DND-41 (cell line): ENCODE measurements at regions not wholly inside any gene's neighbourhood (a gene's known extent, or its start where the extent isn't known, plus 50 kb on each side); places are given as distances from the start of the nearest gene placed in this dataset.

ENCODE experiments used
- CTCF ChIP-seq: IDR thresholded peaks from 2 replicates; pipeline ENCODE4 v1.5.1; 2012; ENCODE audit warnings: borderline replicate concordance, low read length, moderate library complexity, mild to moderate bottlenecking; ENCODE audit not compliant: poor library complexity, severe bottlenecking; ENCODE audit errors: extremely low read depth
- EZH2 ChIP-seq: IDR thresholded peaks from 3 replicates; pipeline ENCODE4 v1.6.1; 2012; ENCODE audit warnings: borderline replicate concordance, low read depth, mild to moderate bottlenecking, moderate library complexity, low read length, inconsistent platforms; ENCODE audit not compliant: severe bottlenecking

DNA sequence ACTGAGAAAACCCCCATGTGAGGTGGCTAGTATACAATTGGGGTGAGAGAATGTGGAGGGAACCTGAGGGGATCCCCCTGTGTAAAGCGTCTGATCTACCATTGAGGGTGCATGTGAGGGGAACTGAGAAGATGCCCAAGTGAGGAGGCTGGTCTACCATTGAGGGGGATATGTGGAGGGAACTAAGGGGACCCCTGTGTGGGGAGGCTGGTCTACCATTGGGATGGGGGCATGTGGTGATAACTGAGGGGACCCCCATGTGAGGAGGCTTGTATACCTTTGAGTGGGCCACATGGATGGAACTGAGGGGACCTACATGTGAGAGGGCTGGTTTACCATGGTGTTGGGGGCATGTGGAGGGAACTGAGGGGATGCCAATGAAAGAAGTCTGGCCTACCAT, 160.8 kb downstream of the FBLN2 start:
- TF ChIP-seq CTCF (no peak), EZH2 (no peak)
